ENCODE measurements at regions not wholly inside any gene's neighbourhood (a gene's known extent, or its start where the extent isn't known, plus 50 kb on each side); places are given as distances from the start of the nearest gene placed in this dataset.

GRCh38 chr16:87227296-87227951 lies 89.8 kb downstream of the C16orf95 start:
- TF ChIP-seq SIN3A (IDR thresholded peaks at IDR 0.05; ENCODE audit: borderline replicate concordance, insufficient read depth, low read length) (no peak), REST (IDR thresholded peaks at IDR 0.05; ENCODE audit: insufficient read depth in 1 of 2, low read depth in 2 of 2, low read length in 2 of 2) (no peak), POLR2AphosphoS5 (IDR thresholded peaks at IDR 0.05; ENCODE audit: low read depth, low read length) (no peak), FOXP2 (optimal IDR thresholded peaks at IDR 0.05; ENCODE audit: borderline replicate concordance, extremely low read depth, extremely low read length, insufficient read depth) (no peak), TAF1 (IDR thresholded peaks at IDR 0.05; ENCODE audit: borderline replicate concordance, insufficient read depth, low read length) (no peak)

GRCh38 chr16:87228363-87228762 lies 88.8 kb downstream of the C16orf95 start:
- TF ChIP-seq TAF1 (IDR thresholded peaks at IDR 0.05; ENCODE audit: borderline replicate concordance, insufficient read depth, low read length), result no peak
- TF ChIP-seq POLR2AphosphoS5 (IDR thresholded peaks at IDR 0.05; ENCODE audit: low read depth, low read length), result no peak
- TF ChIP-seq SIN3A (IDR thresholded peaks at IDR 0.05; ENCODE audit: borderline replicate concordance, insufficient read depth, low read length), result no peak
- TF ChIP-seq FOXP2 (optimal IDR thresholded peaks at IDR 0.05; ENCODE audit: borderline replicate concordance, extremely low read depth, extremely low read length, insufficient read depth), result no peak
- TF ChIP-seq REST (IDR thresholded peaks at IDR 0.05; ENCODE audit: insufficient read depth in 1 of 2, low read depth in 2 of 2, low read length in 2 of 2), result no peak

GRCh38 chr16:87229230-87230188 lies 87.7 kb downstream of the C16orf95 start:
- TF ChIP-seq POLR2AphosphoS5 (IDR thresholded peaks at IDR 0.05; ENCODE audit: low read depth, low read length) (no peak), TAF1 (IDR thresholded peaks at IDR 0.05; ENCODE audit: borderline replicate concordance, insufficient read depth, low read length) (no peak), SIN3A (IDR thresholded peaks at IDR 0.05; ENCODE audit: borderline replicate concordance, insufficient read depth, low read length) (no peak), FOXP2 (optimal IDR thresholded peaks at IDR 0.05; ENCODE audit: borderline replicate concordance, extremely low read depth, extremely low read length, insufficient read depth) (no peak), REST (IDR thresholded peaks at IDR 0.05; ENCODE audit: insufficient read depth in 1 of 2, low read depth in 2 of 2, low read length in 2 of 2) (no peak)

GRCh38 chr16:87230571-87230970 lies 86.6 kb downstream of the C16orf95 start:
- TF ChIP-seq REST (IDR thresholded peaks at IDR 0.05; ENCODE audit: insufficient read depth in 1 of 2, low read depth in 2 of 2, low read length in 2 of 2) (no peak), POLR2AphosphoS5 (IDR thresholded peaks at IDR 0.05; ENCODE audit: low read depth, low read length) (no peak), SIN3A (IDR thresholded peaks at IDR 0.05; ENCODE audit: borderline replicate concordance, insufficient read depth, low read length) (no peak), FOXP2 (optimal IDR thresholded peaks at IDR 0.05; ENCODE audit: borderline replicate concordance, extremely low read depth, extremely low read length, insufficient read depth) (no peak), TAF1 (IDR thresholded peaks at IDR 0.05; ENCODE audit: borderline replicate concordance, insufficient read depth, low read length) (no peak)
